ENCODE measurements at regions not wholly inside any gene's neighbourhood (a gene's known extent, or its start where the extent isn't known, plus 50 kb on each side); places are given as distances from the start of the nearest gene placed in this dataset.

DNA sequence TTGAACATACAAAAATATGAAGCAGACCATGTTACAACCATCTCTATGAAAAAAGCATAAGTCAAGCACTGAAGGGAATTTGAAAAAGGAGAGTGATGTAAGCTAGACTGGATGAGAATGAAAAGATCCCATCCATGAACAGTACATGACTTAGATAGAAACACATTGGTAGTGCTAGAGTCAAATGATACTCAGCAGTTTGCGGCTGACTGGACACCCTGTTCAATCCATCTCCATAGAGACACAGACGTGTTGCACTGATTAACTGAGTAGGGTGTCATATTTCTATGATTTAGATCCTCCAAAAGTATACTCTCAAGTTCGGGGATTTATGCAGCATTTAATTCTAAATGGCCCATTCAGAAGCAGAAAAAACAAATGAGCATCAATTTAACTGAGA lies 674.3 kb upstream of the NRXN1 start:
- CTCF ChIA-PET = interaction anchor here (0.7 kb wide), 1 partner anchor 1094 kb away, joined by 3 read pairs; no protein-coding TSS in a partner anchor
- Histone ChIP-seq H3K9me3 (ENCODE audit: control insufficient read depth, insufficient read depth, low read depth, low read length) (no peaks in the 10 kb centered on the region), H3K36me3 (ENCODE audit: control insufficient read depth in 2 of 2, insufficient read depth in 1 of 2, low read length in 2 of 2) (no peaks in the 10 kb centered on the region), H3K4me3 (ENCODE audit: low read depth, low read length) (no peak overlapping the region), H3K4me1 (ENCODE audit: control insufficient read depth, insufficient read depth, low read length) (no peaks in the 10 kb centered on the region), H3K27ac (ENCODE audit: extremely low read depth, low read depth, low read length) (no peak overlapping the region)
- POLR2A ChIA-PET = no interaction called here
- TF ChIP-seq, protein P1, sequence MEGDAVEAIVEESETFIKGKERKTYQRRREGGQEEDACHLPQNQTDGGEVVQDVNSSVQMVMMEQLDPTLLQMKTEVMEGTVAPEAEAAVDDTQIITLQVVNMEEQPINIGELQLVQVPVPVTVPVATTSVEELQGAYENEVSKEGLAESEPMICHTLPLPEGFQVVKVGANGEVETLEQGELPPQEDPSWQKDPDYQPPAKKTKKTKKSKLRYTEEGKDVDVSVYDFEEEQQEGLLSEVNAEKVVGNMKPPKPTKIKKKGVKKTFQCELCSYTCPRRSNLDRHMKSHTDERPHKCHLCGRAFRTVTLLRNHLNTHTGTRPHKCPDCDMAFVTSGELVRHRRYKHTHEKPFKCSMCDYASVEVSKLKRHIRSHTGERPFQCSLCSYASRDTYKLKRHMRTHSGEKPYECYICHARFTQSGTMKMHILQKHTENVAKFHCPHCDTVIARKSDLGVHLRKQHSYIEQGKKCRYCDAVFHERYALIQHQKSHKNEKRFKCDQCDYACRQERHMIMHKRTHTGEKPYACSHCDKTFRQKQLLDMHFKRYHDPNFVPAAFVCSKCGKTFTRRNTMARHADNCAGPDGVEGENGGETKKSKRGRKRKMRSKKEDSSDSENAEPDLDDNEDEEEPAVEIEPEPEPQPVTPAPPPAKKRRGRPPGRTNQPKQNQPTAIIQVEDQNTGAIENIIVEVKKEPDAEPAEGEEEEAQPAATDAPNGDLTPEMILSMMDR (tag by site-specific recombination; IDR thresholded peaks at IDR 0.05) = no peak
- TF ChIP-seq ZNF629 (tag by site-specific recombination; IDR thresholded peaks at IDR 0.05) (no peak), PATZ1 (tag by site-specific recombination; IDR thresholded peaks at IDR 0.05) (no peak), TRIM28 (IDR thresholded peaks at IDR 0.05; ENCODE audit: borderline replicate concordance, low read length) (no peak), SP2 (tag by site-specific recombination; IDR thresholded peaks at IDR 0.05) (no peak), ZNF169 (tag by site-specific recombination; IDR thresholded peaks at IDR 0.05) (no peak), ZNF610 (tag by site-specific recombination; IDR thresholded peaks at IDR 0.05; ENCODE audit: borderline replicate concordance) (no peak)

GRCh38 chr2:51705417-51705816 lies 673.5 kb upstream of the NRXN1 start:
- Histone ChIP-seq H3K4me1 (ENCODE audit: control insufficient read depth, insufficient read depth, low read length) (no peaks in the 10 kb centered on the region), H3K36me3 (ENCODE audit: control insufficient read depth in 2 of 2, insufficient read depth in 1 of 2, low read length in 2 of 2) (no peaks in the 10 kb centered on the region), H3K9me3 (ENCODE audit: control insufficient read depth, insufficient read depth, low read depth, low read length) (no peaks in the 10 kb centered on the region), H3K4me3 (ENCODE audit: low read depth, low read length) (no peak overlapping the region), H3K27ac (ENCODE audit: extremely low read depth, low read depth, low read length) (no peak overlapping the region)
- TF ChIP-seq KLF8 (tag by site-specific recombination; IDR thresholded peaks at IDR 0.05) = no peak
- ChIA-PET CTCF (no interaction called here), POLR2A (no interaction called here)

- Histone ChIP-seq H3K9me3 (ENCODE audit: control insufficient read depth, insufficient read depth, low read depth, low read length) (no peaks in the 10 kb centered on the region), H3K36me3 (ENCODE audit: control insufficient read depth in 2 of 2, insufficient read depth in 1 of 2, low read length in 2 of 2) (no peaks in the 10 kb centered on the region), H3K27ac (ENCODE audit: extremely low read depth, low read depth, low read length) (no peak overlapping the region), H3K4me3 (ENCODE audit: low read depth, low read length) (no peak overlapping the region), H3K4me1 (ENCODE audit: control insufficient read depth, insufficient read depth, low read length) (no peaks in the 10 kb centered on the region)
- TF ChIP-seq ZNF335 (tag by site-specific recombination; conservative IDR thresholded peaks at IDR 0.05) = no peak
- TF ChIP-seq, protein P2, sequence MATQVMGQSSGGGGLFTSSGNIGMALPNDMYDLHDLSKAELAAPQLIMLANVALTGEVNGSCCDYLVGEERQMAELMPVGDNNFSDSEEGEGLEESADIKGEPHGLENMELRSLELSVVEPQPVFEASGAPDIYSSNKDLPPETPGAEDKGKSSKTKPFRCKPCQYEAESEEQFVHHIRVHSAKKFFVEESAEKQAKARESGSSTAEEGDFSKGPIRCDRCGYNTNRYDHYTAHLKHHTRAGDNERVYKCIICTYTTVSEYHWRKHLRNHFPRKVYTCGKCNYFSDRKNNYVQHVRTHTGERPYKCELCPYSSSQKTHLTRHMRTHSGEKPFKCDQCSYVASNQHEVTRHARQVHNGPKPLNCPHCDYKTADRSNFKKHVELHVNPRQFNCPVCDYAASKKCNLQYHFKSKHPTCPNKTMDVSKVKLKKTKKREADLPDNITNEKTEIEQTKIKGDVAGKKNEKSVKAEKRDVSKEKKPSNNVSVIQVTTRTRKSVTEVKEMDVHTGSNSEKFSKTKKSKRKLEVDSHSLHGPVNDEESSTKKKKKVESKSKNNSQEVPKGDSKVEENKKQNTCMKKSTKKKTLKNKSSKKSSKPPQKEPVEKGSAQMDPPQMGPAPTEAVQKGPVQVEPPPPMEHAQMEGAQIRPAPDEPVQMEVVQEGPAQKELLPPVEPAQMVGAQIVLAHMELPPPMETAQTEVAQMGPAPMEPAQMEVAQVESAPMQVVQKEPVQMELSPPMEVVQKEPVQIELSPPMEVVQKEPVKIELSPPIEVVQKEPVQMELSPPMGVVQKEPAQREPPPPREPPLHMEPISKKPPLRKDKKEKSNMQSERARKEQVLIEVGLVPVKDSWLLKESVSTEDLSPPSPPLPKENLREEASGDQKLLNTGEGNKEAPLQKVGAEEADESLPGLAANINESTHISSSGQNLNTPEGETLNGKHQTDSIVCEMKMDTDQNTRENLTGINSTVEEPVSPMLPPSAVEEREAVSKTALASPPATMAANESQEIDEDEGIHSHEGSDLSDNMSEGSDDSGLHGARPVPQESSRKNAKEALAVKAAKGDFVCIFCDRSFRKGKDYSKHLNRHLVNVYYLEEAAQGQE (tag by site-specific recombination; IDR thresholded peaks at IDR 0.05) = no peak
- TF ChIP-seq, protein P3, sequence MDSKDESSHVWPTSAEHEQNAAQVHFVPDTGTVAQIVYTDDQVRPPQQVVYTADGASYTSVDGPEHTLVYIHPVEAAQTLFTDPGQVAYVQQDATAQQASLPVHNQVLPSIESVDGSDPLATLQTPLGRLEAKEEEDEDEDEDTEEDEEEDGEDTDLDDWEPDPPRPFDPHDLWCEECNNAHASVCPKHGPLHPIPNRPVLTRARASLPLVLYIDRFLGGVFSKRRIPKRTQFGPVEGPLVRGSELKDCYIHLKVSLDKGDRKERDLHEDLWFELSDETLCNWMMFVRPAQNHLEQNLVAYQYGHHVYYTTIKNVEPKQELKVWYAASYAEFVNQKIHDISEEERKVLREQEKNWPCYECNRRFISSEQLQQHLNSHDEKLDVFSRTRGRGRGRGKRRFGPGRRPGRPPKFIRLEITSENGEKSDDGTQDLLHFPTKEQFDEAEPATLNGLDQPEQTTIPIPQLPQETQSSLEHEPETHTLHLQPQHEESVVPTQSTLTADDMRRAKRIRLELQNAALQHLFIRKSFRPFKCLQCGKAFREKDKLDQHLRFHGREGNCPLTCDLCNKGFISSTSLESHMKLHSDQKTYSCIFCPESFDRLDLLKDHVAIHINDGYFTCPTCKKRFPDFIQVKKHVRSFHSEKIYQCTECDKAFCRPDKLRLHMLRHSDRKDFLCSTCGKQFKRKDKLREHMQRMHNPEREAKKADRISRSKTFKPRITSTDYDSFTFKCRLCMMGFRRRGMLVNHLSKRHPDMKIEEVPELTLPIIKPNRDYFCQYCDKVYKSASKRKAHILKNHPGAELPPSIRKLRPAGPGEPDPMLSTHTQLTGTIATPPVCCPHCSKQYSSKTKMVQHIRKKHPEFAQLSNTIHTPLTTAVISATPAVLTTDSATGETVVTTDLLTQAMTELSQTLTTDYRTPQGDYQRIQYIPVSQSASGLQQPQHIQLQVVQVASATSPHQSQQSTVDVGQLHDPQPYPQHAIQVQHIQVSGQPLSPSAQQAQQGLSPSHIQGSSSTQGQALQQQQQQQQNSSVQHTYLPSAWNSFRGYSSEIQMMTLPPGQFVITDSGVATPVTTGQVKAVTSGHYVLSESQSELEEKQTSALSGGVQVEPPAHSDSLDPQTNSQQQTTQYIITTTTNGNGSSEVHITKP (tag by site-specific recombination; IDR thresholded peaks at IDR 0.05) = no peak
- TF ChIP-seq GLI4 (tag by site-specific recombination; IDR thresholded peaks at IDR 0.05) = no peak
- no peak for TF ChIP-seq WT1 (tag by site-specific recombination; IDR thresholded peaks at IDR 0.05)
- TF ChIP-seq ZNF23 (tag by site-specific recombination; IDR thresholded peaks at IDR 0.05; ENCODE audit: borderline replicate concordance) = no peak
- TF ChIP-seq, protein P4, sequence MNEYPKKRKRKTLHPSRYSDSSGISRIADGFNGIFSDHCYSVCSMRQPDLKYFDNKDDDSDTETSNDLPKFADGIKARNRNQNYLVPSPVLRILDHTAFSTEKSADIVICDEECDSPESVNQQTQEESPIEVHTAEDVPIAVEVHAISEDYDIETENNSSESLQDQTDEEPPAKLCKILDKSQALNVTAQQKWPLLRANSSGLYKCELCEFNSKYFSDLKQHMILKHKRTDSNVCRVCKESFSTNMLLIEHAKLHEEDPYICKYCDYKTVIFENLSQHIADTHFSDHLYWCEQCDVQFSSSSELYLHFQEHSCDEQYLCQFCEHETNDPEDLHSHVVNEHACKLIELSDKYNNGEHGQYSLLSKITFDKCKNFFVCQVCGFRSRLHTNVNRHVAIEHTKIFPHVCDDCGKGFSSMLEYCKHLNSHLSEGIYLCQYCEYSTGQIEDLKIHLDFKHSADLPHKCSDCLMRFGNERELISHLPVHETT (tag by site-specific recombination; IDR thresholded peaks at IDR 0.05) = no peak
- no peak for TF ChIP-seq ZBTB1 (tag by site-specific recombination; IDR thresholded peaks at IDR 0.05)
- no peak for TF ChIP-seq ZNF747 (tag by site-specific recombination; IDR thresholded peaks at IDR 0.05)
- POLR2A ChIA-PET = no interaction called here
- CTCF ChIA-PET = interaction anchor here (0.7 kb wide), 1 partner anchor 918 kb away, joined by 8 read pairs; no protein-coding TSS in a partner anchor
Observed at GRCh38 chr2:51698021-51698420, 666.1 kb upstream of the NRXN1 start.
